ENCODE measurements at regions not wholly inside any gene's neighbourhood (a gene's known extent, or its start where the extent isn't known, plus 50 kb on each side); places are given as distances from the start of the nearest gene placed in this dataset.
A peak's percentile ranks its signal among the peaks of the same experiment; 100 is the strongest.

DNA sequence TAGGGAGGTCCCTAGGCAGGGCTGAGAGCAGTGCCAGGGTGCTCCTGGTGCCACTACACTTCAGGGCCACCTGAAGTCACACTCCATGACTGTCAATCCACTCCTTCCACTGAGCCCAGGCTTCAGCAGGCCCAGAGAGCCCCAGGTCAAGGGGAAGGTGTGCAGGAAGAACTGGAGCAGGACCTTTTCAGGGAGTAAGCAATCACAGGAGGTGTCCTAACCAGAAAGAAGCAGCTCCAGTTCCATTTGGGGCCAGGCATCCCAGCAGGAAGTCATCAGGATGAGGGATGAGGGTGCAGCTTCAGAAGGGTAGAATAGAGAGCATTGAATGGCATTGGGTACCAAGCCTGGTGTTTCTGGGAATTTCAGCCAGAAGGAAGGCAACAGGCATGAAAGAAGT is 556.5 kb downstream of the INSC start:
- Histone ChIP-seq H3K27ac (no peak overlapping the region), H3K9me3 (no peaks in the 10 kb centered on the region), H3K36me3 (ENCODE audit: low read depth, missing control alignments) (no peaks in the 10 kb centered on the region), H3K4me3 (no peak overlapping the region), H3K4me1 (peaks cover 6% of the 10 kb centered on the region), H3K27me3 (no peaks in the 10 kb centered on the region)
- intact Hi-C loops (cut with DNase I; ENCODE audit: low total_unique reads), result no loop called here
- TF ChIP-seq, protein P1, sequence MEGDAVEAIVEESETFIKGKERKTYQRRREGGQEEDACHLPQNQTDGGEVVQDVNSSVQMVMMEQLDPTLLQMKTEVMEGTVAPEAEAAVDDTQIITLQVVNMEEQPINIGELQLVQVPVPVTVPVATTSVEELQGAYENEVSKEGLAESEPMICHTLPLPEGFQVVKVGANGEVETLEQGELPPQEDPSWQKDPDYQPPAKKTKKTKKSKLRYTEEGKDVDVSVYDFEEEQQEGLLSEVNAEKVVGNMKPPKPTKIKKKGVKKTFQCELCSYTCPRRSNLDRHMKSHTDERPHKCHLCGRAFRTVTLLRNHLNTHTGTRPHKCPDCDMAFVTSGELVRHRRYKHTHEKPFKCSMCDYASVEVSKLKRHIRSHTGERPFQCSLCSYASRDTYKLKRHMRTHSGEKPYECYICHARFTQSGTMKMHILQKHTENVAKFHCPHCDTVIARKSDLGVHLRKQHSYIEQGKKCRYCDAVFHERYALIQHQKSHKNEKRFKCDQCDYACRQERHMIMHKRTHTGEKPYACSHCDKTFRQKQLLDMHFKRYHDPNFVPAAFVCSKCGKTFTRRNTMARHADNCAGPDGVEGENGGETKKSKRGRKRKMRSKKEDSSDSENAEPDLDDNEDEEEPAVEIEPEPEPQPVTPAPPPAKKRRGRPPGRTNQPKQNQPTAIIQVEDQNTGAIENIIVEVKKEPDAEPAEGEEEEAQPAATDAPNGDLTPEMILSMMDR (IDR thresholded peaks at IDR 0.05), result no peak
- TF ChIP-seq POLR2A (IDR thresholded peaks at IDR 0.05), result no peak
- no peak for DNase-seq

DNA sequence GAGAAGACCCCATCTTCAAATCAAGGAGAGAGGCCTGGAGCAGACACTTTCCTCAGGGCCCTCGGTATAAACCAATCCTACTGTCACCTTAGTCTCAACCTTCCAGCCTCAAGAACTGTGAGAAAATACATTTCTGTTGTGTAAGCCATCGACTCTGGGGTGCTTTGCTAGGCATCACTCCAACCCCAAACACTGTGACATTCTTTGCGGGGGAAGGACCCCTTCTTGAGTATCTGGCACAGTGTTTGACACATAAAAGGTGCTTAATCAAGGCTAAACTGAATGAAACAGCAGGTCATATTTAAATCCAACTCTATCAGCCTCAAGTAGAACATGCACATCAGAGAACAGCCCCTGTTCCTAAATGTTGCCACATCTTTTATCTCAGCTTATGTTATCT is 558.1 kb downstream of the INSC start:
- no peaks in the 10 kb centered on the region for H3K36me3 ChIP-seq (ENCODE audit: low read depth, missing control alignments)
- H3K9me3 ChIP-seq, result no peaks in the 10 kb centered on the region
- H3K4me1 ChIP-seq, result peaks cover 6% of the 10 kb centered on the region
- no peak overlapping the region for H3K4me3 ChIP-seq
- no peak for DNase-seq
- TF ChIP-seq, protein P1 (IDR thresholded peaks at IDR 0.05), result no peak
- TF ChIP-seq POLR2A (IDR thresholded peaks at IDR 0.05), result no peak
- H3K27me3 ChIP-seq, result no peaks in the 10 kb centered on the region
- H3K27ac ChIP-seq, result no peak overlapping the region
- intact Hi-C loops (cut with DNase I; ENCODE audit: low total_unique reads), result no loop called here
- WGBS, 2 donors, result 82 to 91% methylated on average over 3 of the region's 3 CpGs

DNA sequence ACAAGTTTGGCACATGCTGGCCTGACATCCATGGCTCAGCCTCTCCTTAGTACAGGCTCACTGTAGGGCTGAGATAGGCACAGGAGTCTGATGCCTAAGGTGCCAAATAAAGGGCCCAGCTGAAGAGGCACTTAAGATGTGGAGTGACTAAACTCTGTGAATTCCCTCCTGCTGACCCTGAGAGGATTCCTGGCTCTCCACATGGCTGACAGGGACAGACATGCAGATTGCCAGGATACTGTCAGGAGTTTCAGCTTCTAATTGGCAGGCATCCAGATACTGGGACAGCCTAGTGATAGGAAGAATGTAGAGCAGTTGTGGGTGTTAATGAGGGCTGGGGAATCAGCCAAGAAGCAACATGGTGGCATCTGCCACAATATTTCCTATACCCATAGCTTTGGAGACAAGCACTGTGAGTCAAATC is 558.7 kb downstream of the INSC start:
- H3K27ac ChIP-seq, result no peak overlapping the region
- peaks cover 2% of the 10 kb centered on the region for H3K4me1 ChIP-seq
- DNase-seq, result peak; percentile 40
- intact Hi-C loops (cut with DNase I; ENCODE audit: low total_unique reads), result no loop called here
- TF ChIP-seq, protein P1 (IDR thresholded peaks at IDR 0.05), result no peak
- no peak for TF ChIP-seq POLR2A (IDR thresholded peaks at IDR 0.05)
- H3K9me3 ChIP-seq, result no peaks in the 10 kb centered on the region
- H3K27me3 ChIP-seq, result no peaks in the 10 kb centered on the region
- H3K36me3 ChIP-seq (ENCODE audit: low read depth, missing control alignments), result no peaks in the 10 kb centered on the region
- H3K4me3 ChIP-seq, result no peak overlapping the region

DNA sequence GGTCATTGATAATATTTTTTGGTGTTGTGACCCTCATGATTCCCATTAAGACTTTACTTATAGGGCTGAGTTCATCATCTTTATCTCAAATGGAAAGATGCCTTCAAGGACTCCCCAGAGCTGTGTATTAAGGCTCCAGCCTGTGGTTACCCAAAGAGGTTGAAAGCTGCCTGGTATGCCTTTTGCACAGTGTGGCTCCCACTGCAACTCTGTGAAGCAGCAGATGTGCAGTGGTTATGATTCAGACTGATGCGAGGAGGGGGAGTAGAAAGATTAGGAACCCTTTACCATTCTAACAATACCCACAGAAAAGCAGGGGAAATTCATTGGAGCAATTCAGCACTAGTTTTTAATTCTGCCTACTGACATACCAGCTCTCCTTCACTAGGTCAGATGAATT is 560.0 kb downstream of the INSC start:
- intact Hi-C loops (cut with DNase I; ENCODE audit: low total_unique reads), result no loop called here
- TF ChIP-seq, protein P1 (IDR thresholded peaks at IDR 0.05), result no peak
- TF ChIP-seq POLR2A (IDR thresholded peaks at IDR 0.05), result no peak
- WGBS, 2 donors, result 82 to 100% methylated on average over 1 of the region's 1 CpG

DNA sequence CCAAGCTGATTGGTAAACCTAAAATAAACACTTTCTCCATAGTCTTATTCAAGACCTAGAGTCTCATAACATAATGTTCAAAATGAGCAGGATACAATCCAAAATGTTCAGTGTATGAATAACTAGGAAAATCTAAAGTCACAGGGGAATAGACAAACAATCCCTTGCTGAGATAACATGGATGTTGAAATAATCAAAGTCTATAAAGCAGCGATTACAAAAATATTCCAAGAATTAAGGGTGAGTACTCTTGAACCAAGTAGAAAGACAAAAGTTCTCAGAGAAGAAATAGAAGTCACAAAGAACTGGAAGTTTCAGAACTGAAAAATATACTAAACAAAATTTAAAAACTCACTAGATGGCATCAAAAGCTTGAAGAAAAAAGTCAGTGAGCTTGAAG is 561.0 kb downstream of the INSC start:
- no peak for TF ChIP-seq POLR2A (IDR thresholded peaks at IDR 0.05)
- TF ChIP-seq, protein P1 (IDR thresholded peaks at IDR 0.05), result no peak
- Histone ChIP-seq H3K36me3 (ENCODE audit: low read depth, missing control alignments) (no peaks in the 10 kb centered on the region), H3K27ac (no peak overlapping the region), H3K27me3 (no peaks in the 10 kb centered on the region), H3K9me3 (no peaks in the 10 kb centered on the region), H3K4me3 (no peak overlapping the region), H3K4me1 (no peaks in the 10 kb centered on the region)
- 62% methylated on average over 1 of the region's 1 CpG for WGBS, 2 donors
- intact Hi-C loops (cut with DNase I; ENCODE audit: low total_unique reads), result no loop called here
- DNase-seq, result no peak

More for the DNA sequence above, 560.0 kb downstream of the INSC start:
- no peak overlapping the region for H3K4me3 ChIP-seq
- no peaks in the 10 kb centered on the region for H3K27me3 ChIP-seq
- H3K36me3 ChIP-seq (ENCODE audit: low read depth, missing control alignments), result no peaks in the 10 kb centered on the region
- no peak for DNase-seq
- no peaks in the 10 kb centered on the region for H3K9me3 ChIP-seq
- H3K27ac ChIP-seq, result no peak overlapping the region
- no peaks in the 10 kb centered on the region for H3K4me1 ChIP-seq
